Fibroblast of villous mesenchyme (primary cell): ENCODE measurements at regions not wholly inside any gene's neighbourhood (a gene's known extent, or its start where the extent isn't known, plus 50 kb on each side); places are given as distances from the start of the nearest gene placed in this dataset.

Experiments used
- DNase-seq: peaks from one replicate; pipeline ENCODE4 v3.0.0-alpha.2; 2010; ENCODE audit warnings: low read depth
- H3K4me3 ChIP-seq: 2 replicates; pipeline ENCODE4 v1.5.1; 2011; ENCODE audit warnings: low read depth, mild to moderate bottlenecking, low read length
- TF ChIP-seq, protein P1 (sequence below): IDR thresholded peaks from 2 replicates; pipeline ENCODE4 v1.5.1; 2012; ENCODE audit warnings: low read depth, mild to moderate bottlenecking, low read length; ENCODE audit not compliant: insufficient read depth

DNA sequence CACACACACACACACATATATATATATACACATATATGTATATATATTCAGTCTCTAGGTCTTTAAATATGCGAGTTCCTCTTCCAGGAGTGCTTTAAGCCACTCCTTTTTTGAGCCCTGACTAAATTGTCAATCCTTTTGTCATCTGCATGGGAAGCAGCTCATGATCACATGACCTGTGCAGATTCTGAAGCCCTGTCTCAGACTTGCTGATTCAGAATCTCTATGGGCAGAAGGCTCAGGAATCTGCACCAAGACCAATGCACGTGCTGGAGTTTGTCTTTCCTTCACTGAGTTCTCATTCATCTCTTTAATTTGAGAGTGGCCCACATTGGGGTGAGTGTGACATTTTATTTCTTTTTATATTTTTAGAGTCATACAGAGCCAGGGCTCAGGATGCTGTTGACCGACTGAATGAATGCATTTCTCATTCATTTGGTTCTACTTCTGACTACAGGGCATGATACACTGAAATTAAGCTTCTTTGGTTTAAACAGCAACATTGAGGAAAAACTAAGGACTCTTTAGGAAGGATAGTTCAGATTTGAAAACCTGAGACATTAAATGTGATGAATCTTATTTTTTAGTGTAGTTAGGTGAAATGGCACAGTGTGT is 307.5 kb downstream of the EDEM1 start:
- TF ChIP-seq, protein P1, sequence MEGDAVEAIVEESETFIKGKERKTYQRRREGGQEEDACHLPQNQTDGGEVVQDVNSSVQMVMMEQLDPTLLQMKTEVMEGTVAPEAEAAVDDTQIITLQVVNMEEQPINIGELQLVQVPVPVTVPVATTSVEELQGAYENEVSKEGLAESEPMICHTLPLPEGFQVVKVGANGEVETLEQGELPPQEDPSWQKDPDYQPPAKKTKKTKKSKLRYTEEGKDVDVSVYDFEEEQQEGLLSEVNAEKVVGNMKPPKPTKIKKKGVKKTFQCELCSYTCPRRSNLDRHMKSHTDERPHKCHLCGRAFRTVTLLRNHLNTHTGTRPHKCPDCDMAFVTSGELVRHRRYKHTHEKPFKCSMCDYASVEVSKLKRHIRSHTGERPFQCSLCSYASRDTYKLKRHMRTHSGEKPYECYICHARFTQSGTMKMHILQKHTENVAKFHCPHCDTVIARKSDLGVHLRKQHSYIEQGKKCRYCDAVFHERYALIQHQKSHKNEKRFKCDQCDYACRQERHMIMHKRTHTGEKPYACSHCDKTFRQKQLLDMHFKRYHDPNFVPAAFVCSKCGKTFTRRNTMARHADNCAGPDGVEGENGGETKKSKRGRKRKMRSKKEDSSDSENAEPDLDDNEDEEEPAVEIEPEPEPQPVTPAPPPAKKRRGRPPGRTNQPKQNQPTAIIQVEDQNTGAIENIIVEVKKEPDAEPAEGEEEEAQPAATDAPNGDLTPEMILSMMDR, result no peak
- no peak for DNase-seq
- H3K4me3 ChIP-seq, result no peak overlapping the region

DNA sequence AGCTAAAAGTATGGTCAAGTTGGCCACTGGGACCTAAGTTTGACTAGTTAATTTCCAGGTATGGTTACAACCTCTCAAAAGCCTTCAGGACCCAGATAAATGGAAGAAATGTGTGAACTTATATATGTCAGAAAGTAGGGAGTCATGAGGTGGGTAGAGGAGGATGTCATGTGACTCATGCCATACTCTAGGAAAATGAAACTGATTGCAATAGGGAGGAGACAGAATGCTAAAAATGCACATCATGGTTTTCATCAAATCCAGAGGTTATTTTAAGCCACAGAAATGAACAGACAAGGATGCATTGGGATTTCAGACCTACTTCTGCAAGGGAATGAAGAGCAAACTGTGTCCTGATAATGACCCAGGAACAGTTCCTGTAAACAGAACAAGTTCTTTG is 310.0 kb downstream of the EDEM1 start:
- TF ChIP-seq, protein P1, result no peak
- no peak for DNase-seq
- no peak overlapping the region for H3K4me3 ChIP-seq

DNA sequence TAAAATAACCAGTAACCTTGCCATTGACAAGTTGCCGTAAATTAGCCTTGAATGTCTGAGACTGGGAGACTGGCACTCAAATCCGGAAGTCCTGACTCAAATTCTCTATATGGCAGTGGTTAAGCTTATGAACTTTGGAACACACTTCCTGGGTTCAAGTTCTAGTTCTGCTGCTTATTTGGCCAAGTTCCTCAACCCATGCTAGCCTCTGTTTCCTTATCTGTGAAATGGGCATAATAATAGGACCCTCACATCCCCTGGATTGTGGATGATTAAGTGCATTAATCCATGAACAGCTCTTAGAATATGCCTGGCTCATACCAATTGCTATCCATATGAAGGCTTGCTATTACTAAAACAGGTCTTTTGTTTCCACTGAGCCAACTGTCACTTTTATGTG is 311.5 kb downstream of the EDEM1 start:
- no peak for DNase-seq
- no peak overlapping the region for H3K4me3 ChIP-seq
- TF ChIP-seq, protein P1, result no peak

DNA sequence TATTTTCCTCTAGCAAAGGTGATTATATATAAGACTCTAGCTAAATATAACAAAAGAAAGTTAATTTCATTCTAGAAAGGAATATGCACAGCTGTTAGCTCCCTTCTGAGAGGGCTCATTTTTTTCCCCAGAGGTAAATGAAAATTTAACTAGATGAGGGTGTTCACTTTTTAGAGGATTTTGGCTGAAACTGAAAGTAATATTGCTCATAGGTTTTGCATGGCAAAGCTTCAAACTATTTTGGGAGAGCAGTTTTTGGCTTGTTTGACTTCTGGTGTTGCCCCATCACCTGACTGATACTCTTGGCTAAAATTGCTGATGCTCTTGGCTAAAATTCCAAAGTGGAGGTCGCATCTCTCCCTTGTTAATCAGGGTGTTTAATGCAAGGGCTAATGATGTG is 311.9 kb downstream of the EDEM1 start:
- DNase-seq, result no peak
- H3K4me3 ChIP-seq, result no peak overlapping the region
- TF ChIP-seq, protein P1, result no peak

DNA sequence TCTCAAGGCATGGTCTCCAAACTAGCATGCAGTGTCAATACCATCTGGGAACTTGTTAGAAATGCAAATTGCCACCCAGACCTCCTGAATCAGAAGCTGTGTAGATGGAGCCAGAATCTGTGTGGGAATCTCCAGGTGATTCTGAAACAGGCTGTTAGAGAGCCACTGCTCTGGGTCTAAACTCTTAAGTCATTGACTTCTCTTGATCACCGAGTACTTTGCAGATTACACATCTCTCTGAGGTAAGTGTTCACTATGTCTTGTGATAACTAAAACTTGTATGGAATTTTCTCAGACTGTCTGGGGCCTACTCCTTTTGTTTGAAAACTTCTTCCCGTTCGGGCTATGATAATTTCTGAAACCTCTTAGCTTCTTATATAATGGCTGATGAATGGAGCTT is 315.6 kb downstream of the EDEM1 start:
- DNase-seq, result no peak
- H3K4me3 ChIP-seq, result no peak overlapping the region

DNA sequence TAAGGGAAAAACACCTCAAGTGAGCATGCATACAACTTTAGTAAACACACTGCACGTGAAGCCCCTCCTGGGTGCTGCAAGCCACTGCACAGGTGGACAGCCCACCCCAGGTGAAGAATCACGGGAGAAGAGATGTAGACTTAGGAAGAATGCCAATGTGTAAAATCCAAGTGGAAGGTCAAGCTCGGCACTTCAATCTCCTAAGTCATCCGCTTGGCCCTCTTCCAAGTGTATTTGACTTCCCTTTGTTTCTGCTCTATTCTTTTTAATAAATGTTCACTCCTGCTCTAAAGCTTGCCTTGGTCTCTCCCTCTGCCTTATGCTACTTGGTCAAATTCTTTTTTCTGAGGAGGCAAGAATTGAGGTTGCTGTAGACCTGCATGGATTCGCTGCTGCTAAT is 316.6 kb downstream of the EDEM1 start:
- TF ChIP-seq, protein P1, result no peak
- no peak overlapping the region for H3K4me3 ChIP-seq
- no peak for DNase-seq

More for the DNA sequence above, 315.6 kb downstream of the EDEM1 start:
- TF ChIP-seq, protein P1, result no peak

DNA sequence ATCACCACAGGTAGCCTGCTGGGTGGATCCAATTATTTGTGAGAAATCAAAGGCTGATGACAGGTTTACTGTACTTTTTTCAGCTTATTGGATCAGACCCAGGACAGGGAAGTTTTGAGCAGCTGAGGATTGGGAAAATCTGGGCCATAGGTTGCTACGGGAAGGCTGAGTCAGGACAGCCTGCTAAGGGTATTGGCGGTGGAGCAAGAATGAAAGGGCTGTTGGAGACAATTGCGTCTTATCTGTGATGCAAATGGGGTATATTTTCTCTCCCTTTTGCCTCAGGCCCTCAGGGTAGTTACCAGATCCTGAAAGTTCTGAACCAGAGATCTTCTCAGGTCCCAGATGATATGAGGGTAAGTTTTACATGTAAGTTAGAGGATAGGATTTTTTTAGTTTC is 317.7 kb downstream of the EDEM1 start:
- TF ChIP-seq, protein P1, result no peak
- DNase-seq, result no peak

More for the DNA sequence above, 317.7 kb downstream of the EDEM1 start:
- H3K4me3 ChIP-seq, result no peak overlapping the region
